K562 (cell line): ENCODE measurements at regions not wholly inside any gene's neighbourhood (a gene's known extent, or its start where the extent isn't known, plus 50 kb on each side); places are given as distances from the start of the nearest gene placed in this dataset.

ENCODE experiments used
- ESRRA ChIP-seq: fragments of 450-650 bp; IDR thresholded peaks from 2 replicates; pipeline ENCODE4 v1.6.1; 2014; ENCODE audit warnings: low read depth, mild to moderate bottlenecking, moderate library complexity, borderline replicate concordance
- FOSL1 ChIP-seq: fragments of 200-800 bp; sonication (Bioruptor generic); conservative IDR thresholded peaks from 2 replicates; pipeline ENCODE4 v1.6.1; 2016; ENCODE audit warnings: missing genetic modification characterization, missing compliant biosample characterization
- FOXM1 ChIP-seq, 2 experiments: fragments of 450-650 bp in 1 of 2; sonication (generic) in 1 of 2; formaldehyde crosslinking in 1 of 2; IDR thresholded peaks; 2 replicates each; pipeline versions ENCODE4 v1.6.1 to v1.9.0; 2017 to 2022; ENCODE audit warnings: low read depth in 2 of 2, mild to moderate bottlenecking in 2 of 2, missing genetic modification reagents in 1 of 2, moderate library complexity in 1 of 2
- HCFC1 ChIP-seq: IDR thresholded peaks from 2 replicates; pipeline ENCODE4 v1.6.1; 2012; ENCODE audit warnings: low read depth, low read length, improper control_type of control experiment
- HDGF ChIP-seq: fragments of 450-650 bp; IDR thresholded peaks from 2 replicates; pipeline ENCODE4 v1.6.1; 2016
- L3MBTL2 ChIP-seq: fragments of 450-650 bp; IDR thresholded peaks from 2 replicates; pipeline ENCODE4 v1.6.1; 2016; ENCODE audit warnings: mild to moderate bottlenecking, moderate library complexity
- NBN ChIP-seq: fragments of 450-650 bp; IDR thresholded peaks from 2 replicates; pipeline ENCODE4 v1.6.1; 2016; ENCODE audit warnings: low read depth, mild to moderate bottlenecking
- PURB ChIP-seq: sonication (generic); formaldehyde crosslinking; IDR thresholded peaks from 2 replicates; pipeline ENCODE4 v1.9.0; 2021; ENCODE audit warnings: low read depth, mild to moderate bottlenecking, missing genetic modification reagents
- RHOXF2B ChIP-seq: fragments of 250-450 bp; sonication (Bioruptor Pico); conservative IDR thresholded peaks from 2 replicates; pipeline ENCODE4 v1.5.1; 2021
- SPI1 ChIP-seq: IDR thresholded peaks from 2 replicates; pipeline ENCODE4 v1.6.1; 2011; ENCODE audit warnings: low read depth, low read length, control low read depth, borderline replicate concordance
- SRF ChIP-seq, 2 experiments: fragments of 250-450, 450-650 bp in 1 of 2; sonication (Bioruptor Pico) in 1 of 2; sonication (generic) in 1 of 2; formaldehyde crosslinking; IDR thresholded peaks; 2 replicates each; pipeline versions ENCODE4 v1.5.0 to v1.5.1; 2020 to 2022; ENCODE audit warnings: mild to moderate bottlenecking in 1 of 2, missing genetic modification reagents in 1 of 2
- TBP ChIP-seq: optimal IDR thresholded peaks from 2 replicates; pipeline ENCODE3; 2011; ENCODE audit warnings: low read depth, low read length, improper control_type of control experiment
- ZBTB7A ChIP-seq: IDR thresholded peaks from 2 replicates; pipeline ENCODE4 v1.6.1; 2011; ENCODE audit warnings: low read depth, mild to moderate bottlenecking, low read length, moderate library complexity, borderline replicate concordance; ENCODE audit not compliant: control insufficient read depth
- ZNF197 ChIP-seq: fragments of 200-800 bp; sonication (Bioruptor generic); IDR thresholded peaks from 2 replicates; pipeline ENCODE4 v1.6.1; 2016; ENCODE audit warnings: low read depth, missing genetic modification characterization, missing compliant biosample characterization
- ZNF518B ChIP-seq: fragments of 250-450 bp; sonication (Bioruptor Pico); IDR thresholded peaks from 2 replicates; pipeline ENCODE4 v1.5.0; 2021; ENCODE audit warnings: mild to moderate bottlenecking, moderate library complexity
- ZNF695 ChIP-seq: fragments of 450-650 bp; formaldehyde crosslinking; IDR thresholded peaks from 2 replicates; pipeline ENCODE4 v1.4.0; 2020; ENCODE audit warnings: mild to moderate bottlenecking, moderate library complexity
- TF ChIP-seq, protein P1 (sequence below): fragments of 250-450 bp; sonication (Bioruptor Pico); IDR thresholded peaks from 2 replicates; pipeline ENCODE4 v1.8.0; 2021; ENCODE audit warnings: mild to moderate bottlenecking, moderate library complexity
- TF ChIP-seq, protein P2 (sequence below): sonication (generic); formaldehyde crosslinking; IDR thresholded peaks from 2 replicates; pipeline ENCODE4 v1.8.0; 2023; ENCODE audit warnings: mild to moderate bottlenecking, missing genetic modification reagents
- TF ChIP-seq, protein P3 (sequence below): sonication (generic); formaldehyde crosslinking; IDR thresholded peaks from 2 replicates; pipeline ENCODE4 v1.8.0; 2022; ENCODE audit warnings: mild to moderate bottlenecking, missing genetic modification reagents

DNA sequence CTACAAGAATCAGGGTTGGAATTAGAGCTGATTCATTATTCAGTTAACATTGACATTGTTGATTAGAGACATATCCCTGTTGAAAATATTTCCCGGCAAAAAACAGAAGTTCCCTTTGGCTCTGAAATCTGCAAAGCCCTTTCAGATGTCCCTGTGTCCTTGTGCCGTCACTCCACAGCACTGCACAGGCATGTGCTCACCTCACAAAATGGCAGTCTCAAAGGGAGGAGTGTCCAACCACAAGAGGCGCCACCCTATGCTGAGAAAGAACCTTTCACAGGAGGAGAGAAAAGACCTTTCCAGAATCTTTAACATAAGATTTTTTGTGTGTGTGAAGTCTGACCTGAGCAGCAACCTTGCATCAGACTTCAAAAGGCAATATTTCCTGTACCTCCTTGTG, 112.8 kb upstream of the PRSS3 start (continued):
- no peak for TF ChIP-seq HDGF
- TF ChIP-seq ZNF695 (CRISPR knock-in tag), result no peak
- TF ChIP-seq, protein P1, sequence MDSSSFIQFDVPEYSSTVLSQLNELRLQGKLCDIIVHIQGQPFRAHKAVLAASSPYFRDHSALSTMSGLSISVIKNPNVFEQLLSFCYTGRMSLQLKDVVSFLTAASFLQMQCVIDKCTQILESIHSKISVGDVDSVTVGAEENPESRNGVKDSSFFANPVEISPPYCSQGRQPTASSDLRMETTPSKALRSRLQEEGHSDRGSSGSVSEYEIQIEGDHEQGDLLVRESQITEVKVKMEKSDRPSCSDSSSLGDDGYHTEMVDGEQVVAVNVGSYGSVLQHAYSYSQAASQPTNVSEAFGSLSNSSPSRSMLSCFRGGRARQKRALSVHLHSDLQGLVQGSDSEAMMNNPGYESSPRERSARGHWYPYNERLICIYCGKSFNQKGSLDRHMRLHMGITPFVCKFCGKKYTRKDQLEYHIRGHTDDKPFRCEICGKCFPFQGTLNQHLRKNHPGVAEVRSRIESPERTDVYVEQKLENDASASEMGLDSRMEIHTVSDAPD (CRISPR knock-in tag), result no peak
- no peak for TF ChIP-seq TBP
- TF ChIP-seq ZBTB7A, result no peak
- no peak for TF ChIP-seq SPI1
- TF ChIP-seq, protein P2, sequence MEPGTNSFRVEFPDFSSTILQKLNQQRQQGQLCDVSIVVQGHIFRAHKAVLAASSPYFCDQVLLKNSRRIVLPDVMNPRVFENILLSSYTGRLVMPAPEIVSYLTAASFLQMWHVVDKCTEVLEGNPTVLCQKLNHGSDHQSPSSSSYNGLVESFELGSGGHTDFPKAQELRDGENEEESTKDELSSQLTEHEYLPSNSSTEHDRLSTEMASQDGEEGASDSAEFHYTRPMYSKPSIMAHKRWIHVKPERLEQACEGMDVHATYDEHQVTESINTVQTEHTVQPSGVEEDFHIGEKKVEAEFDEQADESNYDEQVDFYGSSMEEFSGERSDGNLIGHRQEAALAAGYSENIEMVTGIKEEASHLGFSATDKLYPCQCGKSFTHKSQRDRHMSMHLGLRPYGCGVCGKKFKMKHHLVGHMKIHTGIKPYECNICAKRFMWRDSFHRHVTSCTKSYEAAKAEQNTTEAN (CRISPR knock-in tag), result no peak
- TF ChIP-seq FOSL1 (tag), result no peak
- TF ChIP-seq L3MBTL2, result peak; percentile 57; the same call in 1 of the 2 replicates
- no peak for TF ChIP-seq NBN
- TF ChIP-seq, protein P3, sequence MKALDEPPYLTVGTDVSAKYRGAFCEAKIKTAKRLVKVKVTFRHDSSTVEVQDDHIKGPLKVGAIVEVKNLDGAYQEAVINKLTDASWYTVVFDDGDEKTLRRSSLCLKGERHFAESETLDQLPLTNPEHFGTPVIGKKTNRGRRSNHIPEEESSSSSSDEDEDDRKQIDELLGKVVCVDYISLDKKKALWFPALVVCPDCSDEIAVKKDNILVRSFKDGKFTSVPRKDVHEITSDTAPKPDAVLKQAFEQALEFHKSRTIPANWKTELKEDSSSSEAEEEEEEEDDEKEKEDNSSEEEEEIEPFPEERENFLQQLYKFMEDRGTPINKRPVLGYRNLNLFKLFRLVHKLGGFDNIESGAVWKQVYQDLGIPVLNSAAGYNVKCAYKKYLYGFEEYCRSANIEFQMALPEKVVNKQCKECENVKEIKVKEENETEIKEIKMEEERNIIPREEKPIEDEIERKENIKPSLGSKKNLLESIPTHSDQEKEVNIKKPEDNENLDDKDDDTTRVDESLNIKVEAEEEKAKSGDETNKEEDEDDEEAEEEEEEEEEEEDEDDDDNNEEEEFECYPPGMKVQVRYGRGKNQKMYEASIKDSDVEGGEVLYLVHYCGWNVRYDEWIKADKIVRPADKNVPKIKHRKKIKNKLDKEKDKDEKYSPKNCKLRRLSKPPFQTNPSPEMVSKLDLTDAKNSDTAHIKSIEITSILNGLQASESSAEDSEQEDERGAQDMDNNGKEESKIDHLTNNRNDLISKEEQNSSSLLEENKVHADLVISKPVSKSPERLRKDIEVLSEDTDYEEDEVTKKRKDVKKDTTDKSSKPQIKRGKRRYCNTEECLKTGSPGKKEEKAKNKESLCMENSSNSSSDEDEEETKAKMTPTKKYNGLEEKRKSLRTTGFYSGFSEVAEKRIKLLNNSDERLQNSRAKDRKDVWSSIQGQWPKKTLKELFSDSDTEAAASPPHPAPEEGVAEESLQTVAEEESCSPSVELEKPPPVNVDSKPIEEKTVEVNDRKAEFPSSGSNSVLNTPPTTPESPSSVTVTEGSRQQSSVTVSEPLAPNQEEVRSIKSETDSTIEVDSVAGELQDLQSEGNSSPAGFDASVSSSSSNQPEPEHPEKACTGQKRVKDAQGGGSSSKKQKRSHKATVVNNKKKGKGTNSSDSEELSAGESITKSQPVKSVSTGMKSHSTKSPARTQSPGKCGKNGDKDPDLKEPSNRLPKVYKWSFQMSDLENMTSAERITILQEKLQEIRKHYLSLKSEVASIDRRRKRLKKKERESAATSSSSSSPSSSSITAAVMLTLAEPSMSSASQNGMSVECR (CRISPR knock-in tag), result no peak
- TF ChIP-seq RHOXF2B (CRISPR knock-in tag), result no peak
- TF ChIP-seq ESRRA, result peak; percentile 23; the same call in 1 of the 2 replicates
- no peak for TF ChIP-seq FOXM1 (IDR thresholded peaks at IDR 0.05; ENCODE audit: low read depth)
- TF ChIP-seq FOXM1 (CRISPR knock-in tag; IDR thresholded peaks at IDR 0.05; ENCODE audit: low read depth), result no peak
- TF ChIP-seq HCFC1, result no peak
- TF ChIP-seq ZNF518B (CRISPR knock-in tag), result no peak
- no peak for TF ChIP-seq PURB
- TF ChIP-seq ZNF197, result no peak
- TF ChIP-seq SRF (CRISPR knock-in tag; IDR thresholded peaks at IDR 0.05), result no peak
